G401.6 (cell line): ENCODE measurements at regions not wholly inside any gene's neighbourhood (a gene's known extent, or its start where the extent isn't known, plus 50 kb on each side); places are given as distances from the start of the nearest gene placed in this dataset.

ENCODE experiments used
- FAIRE-seq: peaks from 2 replicates; lab custom pipeline; 2012; peaks lifted over from hg19 to GRCh38; lab: Jason Lieb, UNC

- FAIRE-seq, result no peak
Measured at GRCh38 chr1:88074661-88075060, 609.4 kb upstream of the PKN2 start.

- FAIRE-seq, result no peak
Measured at GRCh38 chr1:88075813-88076212, 608.3 kb upstream of the PKN2 start.

GRCh38 chr1:88079036-88079435 is 605.0 kb upstream of the PKN2 start:
- FAIRE-seq, result no peak

GRCh38 chr1:88080875-88081274 is 603.2 kb upstream of the PKN2 start:
- FAIRE-seq, result no peak

- no peak for FAIRE-seq
Measured at GRCh38 chr1:88088481-88088880, 595.6 kb upstream of the PKN2 start.

GRCh38 chr1:88089961-88090360 is 594.1 kb upstream of the PKN2 start:
- no peak for FAIRE-seq

GRCh38 chr1:88098881-88099280 is 585.2 kb upstream of the PKN2 start:
- no peak for FAIRE-seq

- no peak for FAIRE-seq
Measured at GRCh38 chr1:88101041-88101440, 583.0 kb upstream of the PKN2 start.

GRCh38 chr1:88104236-88104635 is 579.8 kb upstream of the PKN2 start:
- no peak for FAIRE-seq

- no peak for FAIRE-seq
Measured at GRCh38 chr1:88104886-88105285, 579.2 kb upstream of the PKN2 start.

- no peak for FAIRE-seq
Measured at GRCh38 chr1:88111816-88112215, 572.3 kb upstream of the PKN2 start.

GRCh38 chr1:88117597-88117996 is 566.5 kb upstream of the PKN2 start:
- no peak for FAIRE-seq

GRCh38 chr1:88118176-88118845 is 565.8 kb upstream of the PKN2 start:
- no peak for FAIRE-seq

GRCh38 chr1:88124614-88125013 is 559.5 kb upstream of the PKN2 start:
- no peak for FAIRE-seq

GRCh38 chr1:88126467-88126866 is 557.6 kb upstream of the PKN2 start:
- FAIRE-seq, result no peak

- FAIRE-seq, result no peak
Measured at GRCh38 chr1:88133991-88134390, 550.1 kb upstream of the PKN2 start.

GRCh38 chr1:88134983-88135921 is 548.8 kb upstream of the PKN2 start:
- FAIRE-seq, result no peak

- FAIRE-seq, result no peak
Measured at GRCh38 chr1:88139633-88140032, 544.4 kb upstream of the PKN2 start.

GRCh38 chr1:88140325-88140724 is 543.7 kb upstream of the PKN2 start:
- FAIRE-seq, result no peak

GRCh38 chr1:88141499-88142074 is 542.5 kb upstream of the PKN2 start:
- FAIRE-seq, result no peak

- FAIRE-seq, result no peak
Measured at GRCh38 chr1:88145752-88146151, 538.3 kb upstream of the PKN2 start.

- no peak for FAIRE-seq
Measured at GRCh38 chr1:88149686-88150085, 534.4 kb upstream of the PKN2 start.

- FAIRE-seq, result no peak
Measured at GRCh38 chr1:88150330-88150729, 533.7 kb upstream of the PKN2 start.
